Peyer's patch (tissue), 4 donors: ENCODE measurements at regions not wholly inside any gene's neighbourhood (a gene's known extent, or its start where the extent isn't known, plus 50 kb on each side); places are given as distances from the start of the nearest gene placed in this dataset.
"Not testable (repeated sequence)": the region's sequence is repeated elsewhere in the genome, so short reads cannot be mapped to it uniquely, and the experiment has no call there.

ENCODE experiments used
- DNase-seq, 3 donors: peaks; one replicate each; pipeline ENCODE4 v3.0.0-alpha.2; 2017 to 2019
- H3K27ac ChIP-seq, 4 donors: fragments of 200-600 bp; sonication (generic); one replicate each; pipeline ENCODE4 v1.5.1; 2016 to 2019
- H3K27me3 ChIP-seq, 2 donors: fragments of 200-600 bp; sonication (generic); one replicate each; pipeline ENCODE4 v1.5.1; 2019
- H3K36me3 ChIP-seq, 3 donors: fragments of 200-600 bp; sonication (generic); one replicate each; pipeline ENCODE4 v1.5.1; 2016 to 2019
- H3K4me1 ChIP-seq, 4 donors: fragments of 200-600 bp; sonication (generic); one replicate each; pipeline ENCODE4 v1.5.1; 2016 to 2019
- H3K4me3 ChIP-seq, 4 donors: fragments of 200-600 bp; sonication (generic); 1 replicate in 3 of 4; 2 replicates in 1 of 4; pipeline ENCODE4 v1.5.1; 2016 to 2019; ENCODE audit warnings: mild to moderate bottlenecking in 1 of 4
- H3K9me3 ChIP-seq, 4 donors: fragments of 200-600 bp; sonication (generic); one replicate each; pipeline ENCODE4 v1.5.1; 2016 to 2019; ENCODE audit warnings: mild to moderate bottlenecking in 1 of 4
- CTCF ChIP-seq, 6 experiments: fragments of 450-650 bp in 4 of 6; fragments of 200-600 bp in 2 of 6; sonication (generic) in 1 of 6; IDR thresholded peaks; one replicate each; pipeline ENCODE4 v1.5.1; 2017 to 2019; ENCODE audit warnings: antibody characterized with exemption in 6 of 6, mild to moderate bottlenecking in 3 of 6, moderate library complexity in 1 of 6
- POLR2A ChIP-seq, 2 donors: fragments of 450-650 bp; IDR thresholded peaks; one replicate each; pipeline ENCODE4 v1.5.1; 2017; ENCODE audit warnings: antibody characterized with exemption in 2 of 2, mild to moderate bottlenecking in 2 of 2, moderate library complexity in 2 of 2

- Histone ChIP-seq H3K27me3 (no peaks in the 10 kb centered on the region), H3K36me3 (no peaks in the 10 kb centered on the region), H3K4me1 (no peaks in the 10 kb centered on the region), H3K4me3 (no peak overlapping the region), H3K27ac (no peak overlapping the region), H3K9me3 (no peaks in the 10 kb centered on the region)
- no peak for DNase-seq
- TF ChIP-seq CTCF (IDR thresholded peaks at IDR 0.05) (no peak), POLR2A (IDR thresholded peaks at IDR 0.05) (no peak)
Measured at GRCh38 chr1:227411066-227411465, 92.8 kb upstream of the CDC42BPA start.

GRCh38 chr1:227406332-227406731 lies 88.0 kb upstream of the CDC42BPA start:
- H3K36me3 ChIP-seq, H3K9me3 ChIP-seq, H3K4me3 ChIP-seq, H3K27me3 ChIP-seq, DNase-seq, H3K27ac ChIP-seq, H3K4me1 ChIP-seq: not testable (repeated sequence)

GRCh38 chr1:227403535-227403934 lies 85.2 kb upstream of the CDC42BPA start:
- no peaks in the 10 kb centered on the region for H3K36me3 ChIP-seq
- H3K27me3 ChIP-seq: no peaks in the 10 kb centered on the region
- H3K27ac ChIP-seq: no peak overlapping the region
- H3K9me3 ChIP-seq: no peaks in the 10 kb centered on the region
- TF ChIP-seq CTCF (IDR thresholded peaks at IDR 0.05): no peak
- no peak for TF ChIP-seq POLR2A (IDR thresholded peaks at IDR 0.05)
- no peak for DNase-seq
- no peaks in the 10 kb centered on the region for H3K4me1 ChIP-seq
- H3K4me3 ChIP-seq: no peak overlapping the region

- Histone ChIP-seq H3K27ac (no peak overlapping the region), H3K4me3 (no peak overlapping the region), H3K36me3 (no peaks in the 10 kb centered on the region), H3K9me3 (no peaks in the 10 kb centered on the region), H3K4me1 (no peaks in the 10 kb centered on the region), H3K27me3 (no peaks in the 10 kb centered on the region)
- no peak for DNase-seq
- no peak for TF ChIP-seq CTCF (IDR thresholded peaks at IDR 0.05)
- no peak for TF ChIP-seq POLR2A (IDR thresholded peaks at IDR 0.05)
Measured at GRCh38 chr1:227401562-227402342, 83.5 kb upstream of the CDC42BPA start.

GRCh38 chr1:227399152-227399730 lies 80.9 kb upstream of the CDC42BPA start:
- Histone ChIP-seq H3K36me3 (no peaks in the 10 kb centered on the region), H3K27ac (no peak overlapping the region), H3K4me1 (no peaks in the 10 kb centered on the region), H3K27me3 (no peaks in the 10 kb centered on the region), H3K4me3 (no peak overlapping the region), H3K9me3 (no peaks in the 10 kb centered on the region)
- DNase-seq: no peak
- TF ChIP-seq POLR2A (IDR thresholded peaks at IDR 0.05) (no peak), CTCF (IDR thresholded peaks at IDR 0.05) (no peak)

GRCh38 chr1:227397354-227397978 lies 79.2 kb upstream of the CDC42BPA start:
- no peak for DNase-seq
- no peaks in the 10 kb centered on the region for H3K4me1 ChIP-seq
- TF ChIP-seq POLR2A (IDR thresholded peaks at IDR 0.05) (no peak), CTCF (IDR thresholded peaks at IDR 0.05) (no peak)

More at GRCh38 chr1:227397354-227397978, 79.2 kb upstream of the CDC42BPA start:
- Histone ChIP-seq H3K9me3 (no peaks in the 10 kb centered on the region), H3K4me3 (no peak overlapping the region), H3K27ac (no peak overlapping the region), H3K27me3 (no peaks in the 10 kb centered on the region), H3K36me3 (no peaks in the 10 kb centered on the region)
